Naive thymus-derived CD8-positive, alpha-beta T cell (primary cell): ENCODE measurements at regions not wholly inside any gene's neighbourhood (a gene's known extent, or its start where the extent isn't known, plus 50 kb on each side); places are given as distances from the start of the nearest gene placed in this dataset.
"Not testable (repeated sequence)": the region's sequence is repeated elsewhere in the genome, so short reads cannot be mapped to it uniquely, and the experiment has no call there.

Experiments used
- ATAC-seq, 2 donors: fragments of 150-1000 bp; cut with Tn5 transposase in 1 of 2; sonication (Bioruptor Pico), chemical (Tn5 transposase) in 1 of 2; 1 replicate in 1 of 2; 2 replicates in 1 of 2; pipeline ENCODE4 v1.10.0; 2021; ENCODE audit warnings: mild to moderate bottlenecking in 2 of 2, moderate library complexity in 2 of 2
- POLR2A ChIA-PET: fragments of 350-600 bp; sonication (Branson Sonifier 250); formaldehyde crosslinking; loops from one replicate; lab custom pipeline; 2021; ENCODE audit warnings: antibody characterized with exemption; lab: Charles Lee
- DNase-seq, 10 donors: peaks; one replicate each; pipeline versions ENCODE4 v3.0.0 to v3.0.0-alpha.2; 2020 to 2022
- H3K27ac Mint-ChIP-seq, 10 donors: one replicate each; pipeline ENCODE4 v1.8.0; 2020 to 2022; ENCODE audit warnings: mild to moderate bottlenecking in 10 of 10, mixed read lengths in 10 of 10, moderate library complexity in 4 of 10, inconsistent platforms in 1 of 10
- H3K27me3 Mint-ChIP-seq, 5 donors: one replicate each; pipeline ENCODE4 v1.8.0; 2021 to 2022; ENCODE audit warnings: mixed read lengths in 5 of 5
- H3K36me3 Mint-ChIP-seq, 3 donors: one replicate each; pipeline ENCODE4 v1.8.0; 2020 to 2022; ENCODE audit warnings: mixed read lengths in 3 of 3, mild to moderate bottlenecking in 2 of 3, inconsistent platforms in 1 of 3
- H3K4me1 Mint-ChIP-seq, 4 donors: one replicate each; pipeline ENCODE4 v1.8.0; 2021 to 2022; ENCODE audit warnings: mixed read lengths in 4 of 4
- H3K4me3 Mint-ChIP-seq, 10 donors: one replicate each; pipeline ENCODE4 v1.8.0; 2020 to 2022; ENCODE audit warnings: mild to moderate bottlenecking in 10 of 10, mixed read lengths in 10 of 10, moderate library complexity in 6 of 10, inconsistent platforms in 1 of 10
- H3K9me3 Mint-ChIP-seq, 9 donors: one replicate each; pipeline ENCODE4 v1.8.0; 2020 to 2022; ENCODE audit warnings: mixed read lengths in 9 of 9, mild to moderate bottlenecking in 3 of 9, inconsistent platforms in 1 of 9, moderate library complexity in 1 of 9

- ATAC-seq, DNase-seq, H3K27ac Mint-ChIP-seq, H3K9me3 Mint-ChIP-seq, POLR2A ChIA-PET, H3K36me3 Mint-ChIP-seq, H3K4me3 Mint-ChIP-seq: not testable (repeated sequence)
- H3K27me3 Mint-ChIP-seq = peaks cover 42 to 84% (median 71%) of the 10 kb centered on the region in 5 donors
- peaks cover 0 to 18% (median 4%) of the 10 kb centered on the region in 4 donors for H3K4me1 Mint-ChIP-seq
Measured at GRCh38 chr14:103282309-103282708, 51.7 kb upstream of the EIF5 start.

GRCh38 chr14:103282932-103283331 is 51.1 kb upstream of the EIF5 start:
- Mint-ChIP-seq H3K27ac (no peak overlapping the region), H3K4me3 (no peak overlapping the region), H3K36me3 (no peaks in the 10 kb centered on the region), H3K4me1 (peaks cover 0 to 16% (median 4%) of the 10 kb centered on the region in 4 donors), H3K27me3 (peaks cover 39 to 84% (median 70%) of the 10 kb centered on the region in 5 donors), H3K9me3 (no peaks in the 10 kb centered on the region)
- ATAC-seq = no peak
- DNase-seq = no peak
- POLR2A ChIA-PET = no interaction called here

GRCh38 chr14:103283916-103284315 is 50.1 kb upstream of the EIF5 start:
- Mint-ChIP-seq H3K4me3 (no peak overlapping the region), H3K36me3 (no peaks in the 10 kb centered on the region), H3K9me3 (no peaks in the 10 kb centered on the region), H3K27me3 (peaks cover 42 to 88% (median 68%) of the 10 kb centered on the region in 5 donors), H3K27ac (no peak overlapping the region), H3K4me1 (peaks cover 0 to 12% (median 4%) of the 10 kb centered on the region in 4 donors)
- POLR2A ChIA-PET = no interaction called here
- ATAC-seq (no peak), DNase-seq (no peak)
